Sciatic nerve (tissue), 2 donors: ENCODE measurements at regions not wholly inside any gene's neighbourhood (a gene's known extent, or its start where the extent isn't known, plus 50 kb on each side); places are given as distances from the start of the nearest gene placed in this dataset.
"Not testable (repeated sequence)": the region's sequence is repeated elsewhere in the genome, so short reads cannot be mapped to it uniquely, and the experiment has no call there.

Source experiments
- ATAC-seq: fragments of 200-7000 bp; cut with Tn5 transposase; one replicate; pipeline ENCODE4 v1.9.1; 2020; ENCODE audit warnings: mild to moderate bottlenecking, moderate library complexity
- DNase-seq: peaks from one replicate; pipeline ENCODE4 v3.0.0-alpha.2; 2020; ENCODE audit warnings: low spot score
- intact Hi-C: fragments of 100-400 bp; cut with DNase I; formaldehyde crosslinking; loops from one replicate; pipeline ENCODE4 v1.14.2; 2022
- donor health status: DM: no; HTN: no; CAD: no.
- donor health status: DM: no; HTN: no; CAD: no.

GRCh38 chr6:147977851-147978465 lies 364.7 kb upstream of the SASH1 start:
- DNase-seq (no peak), ATAC-seq (no peak)
- intact Hi-C loops, result no loop called here

GRCh38 chr6:147979966-147980365 lies 362.7 kb upstream of the SASH1 start:
- DNase-seq, result no peak
- intact Hi-C loops, result no loop called here
- ATAC-seq, result no peak

GRCh38 chr6:147983581-147984366 lies 358.9 kb upstream of the SASH1 start:
- DNase-seq, result no peak
- ATAC-seq, result no peak
- intact Hi-C loops, result no loop called here

- intact Hi-C loops, result no loop called here
- ATAC-seq, result no peak
- no peak for DNase-seq
These were observed 355.8 kb upstream of the SASH1 start for GRCh38 chr6:147986846-147987245.

- DNase-seq (no peak), ATAC-seq (no peak)
- intact Hi-C loops, result no loop called here
These were observed 352.5 kb upstream of the SASH1 start for GRCh38 chr6:147990159-147990558.

GRCh38 chr6:147991961-147992360 lies 350.7 kb upstream of the SASH1 start:
- intact Hi-C loops, result no loop called here
- DNase-seq (no peak), ATAC-seq (no peak)

GRCh38 chr6:147999001-147999540 lies 343.6 kb upstream of the SASH1 start:
- DNase-seq (no peak), ATAC-seq (no peak)
- intact Hi-C loops, result no loop called here

- no peak for DNase-seq
- ATAC-seq, result no peak
- intact Hi-C loops, result no loop called here
These were observed 340.6 kb upstream of the SASH1 start for GRCh38 chr6:148001844-148002642.

GRCh38 chr6:148004651-148005050 lies 338.0 kb upstream of the SASH1 start:
- ATAC-seq (no peak), DNase-seq (no peak)
- intact Hi-C loops, result no loop called here

GRCh38 chr6:148005806-148006205 lies 336.8 kb upstream of the SASH1 start:
- ATAC-seq, result no peak
- intact Hi-C loops, result no loop called here
- no peak for DNase-seq

- DNase-seq, intact Hi-C loops, ATAC-seq: not testable (repeated sequence)
These were observed 332.1 kb upstream of the SASH1 start for GRCh38 chr6:148010516-148010915.

GRCh38 chr6:148016013-148016412 lies 326.6 kb upstream of the SASH1 start:
- intact Hi-C loops, result no loop called here
- DNase-seq (no peak), ATAC-seq (no peak)

GRCh38 chr6:148021165-148021564 lies 321.5 kb upstream of the SASH1 start:
- DNase-seq (no peak), ATAC-seq (no peak)
- intact Hi-C loops, result no loop called here

GRCh38 chr6:148021699-148022098 lies 320.9 kb upstream of the SASH1 start:
- intact Hi-C loops, result no loop called here
- ATAC-seq (no peak), DNase-seq (no peak)

GRCh38 chr6:148022279-148022678 lies 320.4 kb upstream of the SASH1 start:
- DNase-seq, ATAC-seq, intact Hi-C loops: not testable (repeated sequence)

GRCh38 chr6:148027201-148027600 lies 315.4 kb upstream of the SASH1 start:
- ATAC-seq, result no peak
- intact Hi-C loops, result no loop called here
- no peak for DNase-seq

- DNase-seq (no peak), ATAC-seq (no peak)
- intact Hi-C loops, result no loop called here
These were observed 306.7 kb upstream of the SASH1 start for GRCh38 chr6:148035806-148036390.

GRCh38 chr6:148037496-148037895 lies 305.1 kb upstream of the SASH1 start:
- no peak for DNase-seq
- intact Hi-C loops, result no loop called here
- ATAC-seq, result no peak

GRCh38 chr6:148041546-148041945 lies 301.1 kb upstream of the SASH1 start:
- DNase-seq (no peak), ATAC-seq (no peak)
- intact Hi-C loops, result no loop called here
